Transverse colon (tissue), 4 donors: ENCODE measurements at regions not wholly inside any gene's neighbourhood (a gene's known extent, or its start where the extent isn't known, plus 50 kb on each side); places are given as distances from the start of the nearest gene placed in this dataset.

Experiments used
- CTCF ChIP-seq, 5 experiments: fragments of 200-600 bp in 3 of 5; fragments of 450-650 bp in 2 of 5; sonication (generic) in 3 of 5; IDR thresholded peaks; 1 replicate in 2 of 5; 2 replicates in 3 of 5; pipeline ENCODE4 v1.5.1; 2016 to 2017; ENCODE audit warnings: antibody characterized with exemption in 5 of 5, inconsistent platforms in 3 of 5, mild to moderate bottlenecking in 2 of 5, moderate library complexity in 1 of 5
- EP300 ChIP-seq: sonication (generic); formaldehyde crosslinking; IDR thresholded peaks from one replicate; pipeline ENCODE4 v1.6.1; 2017; ENCODE audit warnings: antibody characterized with exemption, low read depth
- POLR2A ChIP-seq: fragments of 450-650 bp; IDR thresholded peaks from one replicate; pipeline ENCODE4 v1.6.1; 2016; ENCODE audit warnings: antibody characterized with exemption, mild to moderate bottlenecking, moderate library complexity
- POLR2AphosphoS5 ChIP-seq, 3 donors: sonication (generic); formaldehyde crosslinking; IDR thresholded peaks; one replicate each; pipeline ENCODE4 v1.6.1; 2016; ENCODE audit warnings: antibody characterized with exemption in 3 of 3

GRCh38 chr15:53108319-53108718 lies 318.2 kb upstream of the ONECUT1 start:
- TF ChIP-seq CTCF (IDR thresholded peaks at IDR 0.05) (no peak), POLR2A (no peak), POLR2AphosphoS5 (IDR thresholded peaks at IDR 0.05) (no peak), EP300 (no peak)
